ENCODE measurements at regions not wholly inside any gene's neighbourhood (a gene's known extent, or its start where the extent isn't known, plus 50 kb on each side); places are given as distances from the start of the nearest gene placed in this dataset.
"Not testable (repeated sequence)": the region's sequence is repeated elsewhere in the genome, so short reads cannot be mapped to it uniquely, and the experiment has no call there.

DNA sequence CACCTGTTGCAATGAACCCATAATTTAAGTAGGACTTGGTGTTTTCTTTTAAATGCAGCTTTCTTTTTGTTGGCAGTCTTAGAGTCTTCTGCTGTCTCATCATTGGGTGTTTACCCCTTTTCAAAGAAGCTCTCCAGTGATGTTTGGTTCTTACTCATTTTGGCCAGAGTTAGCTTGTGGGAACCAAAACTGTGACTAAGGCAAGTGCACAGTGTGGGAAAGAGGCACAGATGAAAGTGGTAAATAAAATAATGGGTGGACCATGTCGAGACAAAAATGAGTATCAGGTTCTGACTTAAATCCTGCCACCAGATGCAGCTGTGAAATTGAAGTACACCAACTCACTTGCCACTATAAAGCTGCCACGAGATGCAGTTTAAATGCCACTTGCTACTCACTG, 615.4 kb upstream of the MIS18BP1 start:
- DNase-seq = no peak
- TF ChIP-seq GATA1 (IDR thresholded peaks at IDR 0.05; ENCODE audit: low read depth, low read length) (no peak), POLR2A (IDR thresholded peaks at IDR 0.05; ENCODE audit: low read length) (no peak)

DNA sequence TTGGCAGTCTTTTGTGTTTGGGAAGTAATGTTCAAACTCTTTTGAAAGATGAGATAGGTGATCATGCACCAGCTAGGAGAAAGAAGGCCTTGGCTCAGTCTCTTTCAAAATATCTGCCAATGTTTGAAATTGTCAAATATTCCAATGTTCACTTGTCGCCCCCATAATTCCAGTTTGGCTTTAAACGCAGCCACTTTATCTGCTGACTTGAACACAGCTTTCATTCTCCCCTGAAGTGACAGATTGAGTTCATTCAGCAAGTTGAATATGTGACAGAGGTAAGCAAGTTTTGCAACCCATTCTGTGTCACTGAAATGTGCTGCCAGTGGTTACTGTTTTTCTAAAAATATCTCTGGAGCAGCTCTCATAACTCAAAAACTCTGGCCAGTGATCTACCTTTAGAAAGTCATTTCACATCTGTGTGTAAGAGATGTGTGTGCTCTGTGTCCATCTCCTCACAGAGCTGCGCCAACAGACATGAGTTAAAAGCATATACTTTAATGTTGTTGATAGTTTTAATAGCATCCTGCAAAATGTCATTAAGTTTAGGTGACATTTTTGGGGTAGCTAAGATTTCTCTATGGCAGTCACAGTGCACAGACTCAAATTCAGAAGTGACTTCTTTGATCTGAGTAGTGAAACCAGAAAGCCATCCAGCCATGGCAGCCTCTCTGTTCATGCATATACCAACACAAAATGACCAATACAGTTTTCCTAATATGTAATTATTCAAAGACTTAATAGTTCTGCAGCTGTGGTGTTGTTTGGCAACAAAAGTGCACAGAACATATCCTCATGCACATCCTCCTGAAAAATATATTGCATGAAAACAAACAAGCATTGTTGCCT, 614.3 kb upstream of the MIS18BP1 start:
- DNase-seq = no peak
- TF ChIP-seq POLR2A (IDR thresholded peaks at IDR 0.05; ENCODE audit: low read length) = no peak
- no peak for TF ChIP-seq GATA1 (IDR thresholded peaks at IDR 0.05; ENCODE audit: low read depth, low read length)

GRCh38 chr14:45838597-45838996, 585.6 kb upstream of the MIS18BP1 start:
- TF ChIP-seq GATA1 (IDR thresholded peaks at IDR 0.05; ENCODE audit: low read depth, low read length) (no peak), POLR2A (IDR thresholded peaks at IDR 0.05; ENCODE audit: low read length) (no peak)
- no peak for DNase-seq

DNA sequence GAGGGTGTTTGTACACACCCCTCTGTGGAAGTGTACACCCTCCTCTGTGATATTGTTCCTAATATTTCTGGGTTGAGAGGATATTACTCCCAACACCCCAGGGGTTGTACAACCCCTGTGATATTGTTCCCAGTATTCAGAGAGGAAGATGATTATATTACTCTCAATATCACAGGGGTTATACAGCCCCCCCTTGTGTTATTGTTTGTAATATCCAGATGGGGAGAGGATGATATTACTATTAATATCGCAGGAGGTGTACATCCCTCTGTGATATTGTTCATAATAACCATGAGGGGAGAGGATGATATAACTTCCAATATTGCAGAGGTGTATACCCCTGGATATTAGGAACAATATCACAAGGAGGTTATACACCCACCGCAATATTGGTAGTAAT, 566.1 kb upstream of the MIS18BP1 start:
- no peak for DNase-seq
- TF ChIP-seq POLR2A (IDR thresholded peaks at IDR 0.05; ENCODE audit: low read length) (no peak), GATA1 (IDR thresholded peaks at IDR 0.05; ENCODE audit: low read depth, low read length) (no peak)

- TF ChIP-seq POLR2A (IDR thresholded peaks at IDR 0.05; ENCODE audit: low read length) (no peak), GATA1 (IDR thresholded peaks at IDR 0.05; ENCODE audit: low read depth, low read length) (no peak)
- DNase-seq = no peak
These were observed 558.2 kb upstream of the MIS18BP1 start for GRCh38 chr14:45811155-45811554.

GRCh38 chr14:45810152-45810872, 557.3 kb upstream of the MIS18BP1 start:
- no peak for TF ChIP-seq GATA1 (IDR thresholded peaks at IDR 0.05; ENCODE audit: low read depth, low read length)
- no peak for TF ChIP-seq POLR2A (IDR thresholded peaks at IDR 0.05; ENCODE audit: low read length)
- no peak for DNase-seq

DNA sequence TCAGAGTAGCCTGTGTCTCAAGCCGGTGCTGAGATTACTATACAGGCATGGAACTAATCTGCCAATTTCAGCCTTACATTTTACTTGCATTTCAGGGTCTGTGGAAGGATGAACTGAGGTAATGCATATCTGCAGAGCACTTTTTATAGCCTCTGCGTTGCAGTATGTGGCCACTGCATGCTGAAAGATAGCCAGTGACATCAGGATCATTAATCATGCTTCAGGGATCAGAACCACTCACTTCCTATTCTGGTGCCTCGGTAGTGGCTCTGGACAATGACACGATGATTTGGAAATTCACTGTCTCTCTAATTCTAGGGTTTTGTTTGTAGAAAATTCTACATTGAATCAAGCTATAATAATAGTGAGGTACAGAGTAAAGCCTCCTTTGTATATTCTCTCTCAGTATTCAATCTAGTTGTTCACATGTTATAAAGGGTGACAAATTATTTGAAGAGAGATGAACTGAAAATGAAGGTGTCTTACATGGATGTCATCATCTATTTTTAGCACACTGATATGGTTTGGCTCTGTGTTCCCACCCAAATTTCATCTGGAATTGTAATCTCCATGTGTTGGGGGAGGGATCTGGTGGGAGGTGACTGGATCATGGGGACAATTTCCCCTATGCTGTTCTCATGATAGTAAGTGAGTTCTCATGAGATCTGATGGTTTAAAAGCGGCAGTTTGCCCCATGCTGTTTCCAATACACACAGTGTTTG, 554.3 kb upstream of the MIS18BP1 start:
- no peak for TF ChIP-seq GATA1 (IDR thresholded peaks at IDR 0.05; ENCODE audit: low read depth, low read length)
- TF ChIP-seq POLR2A (IDR thresholded peaks at IDR 0.05; ENCODE audit: low read length) = no peak
- DNase-seq = no peak

DNA sequence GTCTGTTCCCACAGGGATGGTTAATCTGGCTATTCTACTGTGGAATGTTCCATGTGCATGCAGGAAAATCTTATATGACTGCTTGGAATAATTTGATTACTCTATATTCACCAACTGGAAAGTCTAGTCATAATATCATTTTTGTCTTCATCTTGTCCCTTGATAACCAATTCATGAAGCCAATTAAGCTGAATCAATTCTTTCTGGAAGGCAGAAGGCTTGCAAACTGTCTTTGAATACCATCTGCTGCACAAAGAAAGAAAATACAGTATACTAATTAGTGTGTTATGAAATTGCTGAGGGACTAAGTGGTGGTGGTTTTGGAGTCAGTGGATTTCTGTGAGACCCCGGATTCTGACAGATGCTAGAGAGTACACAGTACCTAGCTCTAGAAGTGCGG, 546.5 kb upstream of the MIS18BP1 start:
- TF ChIP-seq GATA1 (IDR thresholded peaks at IDR 0.05; ENCODE audit: low read depth, low read length) (no peak), POLR2A (IDR thresholded peaks at IDR 0.05; ENCODE audit: low read length) (no peak)

DNA sequence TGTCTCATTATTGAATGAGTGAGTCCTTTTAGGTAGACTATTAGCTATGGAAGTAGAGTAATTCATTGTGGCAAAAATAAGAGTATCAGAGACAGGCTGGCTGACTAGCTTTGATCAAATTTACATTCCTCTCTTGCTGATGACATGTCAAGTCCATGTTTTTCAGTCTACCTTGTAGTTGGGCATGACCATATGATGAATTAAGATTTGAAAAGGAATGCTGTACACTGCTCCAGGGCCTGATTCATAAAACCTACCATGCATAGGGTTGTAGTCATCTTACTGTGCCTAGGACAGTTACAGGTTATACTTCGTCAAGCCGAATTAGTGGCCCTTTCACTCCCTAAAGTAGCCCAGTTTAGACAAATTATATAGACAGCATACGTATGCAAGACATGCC, 545.7 kb upstream of the MIS18BP1 start:
- no peak for DNase-seq

More for the DNA sequence above, 546.5 kb upstream of the MIS18BP1 start:
- DNase-seq = no peak

GRCh38 chr14:45796006-45796405, 543.0 kb upstream of the MIS18BP1 start:
- not testable (repeated sequence) for DNase-seq

More for the DNA sequence above, 545.7 kb upstream of the MIS18BP1 start:
- TF ChIP-seq POLR2A (IDR thresholded peaks at IDR 0.05; ENCODE audit: low read length) (no peak), GATA1 (IDR thresholded peaks at IDR 0.05; ENCODE audit: low read depth, low read length) (no peak)

- DNase-seq = no peak
- TF ChIP-seq GATA1 (IDR thresholded peaks at IDR 0.05; ENCODE audit: low read depth, low read length) (no peak), POLR2A (IDR thresholded peaks at IDR 0.05; ENCODE audit: low read length) (no peak)
These were observed 540.1 kb upstream of the MIS18BP1 start for GRCh38 chr14:45793081-45793480.

GRCh38 chr14:45790293-45790692, 537.3 kb upstream of the MIS18BP1 start:
- TF ChIP-seq GATA1 (IDR thresholded peaks at IDR 0.05; ENCODE audit: low read depth, low read length) (no peak), POLR2A (IDR thresholded peaks at IDR 0.05; ENCODE audit: low read length) (no peak)
- no peak for DNase-seq

GRCh38 chr14:45787167-45787566, 534.2 kb upstream of the MIS18BP1 start:
- TF ChIP-seq GATA1 (IDR thresholded peaks at IDR 0.05; ENCODE audit: low read depth, low read length) (no peak), POLR2A (IDR thresholded peaks at IDR 0.05; ENCODE audit: low read length) (no peak)
- DNase-seq = no peak

DNA sequence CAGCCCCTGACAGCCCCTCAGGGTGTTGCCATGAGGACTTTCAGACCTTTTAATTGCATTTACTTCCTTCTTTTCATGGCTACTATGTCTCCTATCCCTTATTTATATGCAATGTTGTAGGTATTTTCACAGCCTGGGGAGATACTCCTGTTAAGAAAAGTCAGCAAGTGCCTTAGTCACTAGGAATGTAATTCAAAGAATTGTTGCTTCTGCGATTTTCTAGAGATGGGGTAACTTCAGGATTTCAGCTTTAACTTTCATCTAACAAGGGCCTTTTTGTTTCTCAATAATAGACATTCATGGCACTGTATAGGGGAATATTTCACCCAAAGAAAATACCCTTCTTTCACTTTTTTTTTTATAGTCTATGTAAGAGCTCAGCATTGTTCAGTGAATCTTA, 533.3 kb upstream of the MIS18BP1 start:
- no peak for TF ChIP-seq GATA1 (IDR thresholded peaks at IDR 0.05; ENCODE audit: low read depth, low read length)
- no peak for TF ChIP-seq POLR2A (IDR thresholded peaks at IDR 0.05; ENCODE audit: low read length)
- DNase-seq = no peak

All from erythroblast (primary cell).